ENCODE measurements at regions not wholly inside any gene's neighbourhood (a gene's known extent, or its start where the extent isn't known, plus 50 kb on each side); places are given as distances from the start of the nearest gene placed in this dataset.
"Not testable (repeated sequence)": the region's sequence is repeated elsewhere in the genome, so short reads cannot be mapped to it uniquely, and the experiment has no call there.

GRCh38 chr7:67496589-67496988 lies 500.0 kb downstream of the TYW1 start:
- H3K36me3 ChIP-seq = no peaks in the 10 kb centered on the region
- no peaks in the 10 kb centered on the region for H3K9me3 ChIP-seq (ENCODE audit: severe bottlenecking)
- H3K27ac ChIP-seq = no peak overlapping the region
- H3K4me3 ChIP-seq (ENCODE audit: low read depth, low read length) = no peak overlapping the region
- TF ChIP-seq CTCF (IDR thresholded peaks at IDR 0.05; ENCODE audit: low read depth, low read length) = no peak
- no peak for DNase-seq
- H3K27me3 ChIP-seq (ENCODE audit: insufficient read depth, low read depth, severe bottlenecking) = no peaks in the 10 kb centered on the region

DNA sequence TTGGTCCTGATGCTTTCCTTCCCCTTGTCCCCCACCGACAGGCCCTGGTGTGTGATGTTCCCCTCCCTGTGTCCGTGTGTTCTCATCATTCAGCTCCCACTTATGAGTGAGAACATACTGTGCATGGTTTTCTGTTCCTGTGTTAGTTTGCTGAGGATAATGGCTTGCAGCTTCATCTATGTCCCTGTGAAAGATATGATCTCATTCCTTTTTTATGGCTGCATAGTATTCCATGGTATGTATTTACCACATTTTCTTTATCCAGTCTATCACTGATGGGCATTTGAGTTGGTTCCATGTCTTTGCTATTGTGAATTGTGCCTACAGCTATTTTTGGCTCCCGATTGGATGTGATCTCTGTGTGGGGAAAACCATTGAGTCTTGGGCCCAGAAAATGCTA lies 501.3 kb downstream of the TYW1 start:
- not testable (repeated sequence) for H3K9me3 ChIP-seq (ENCODE audit: severe bottlenecking); H3K4me3 ChIP-seq (ENCODE audit: low read depth, low read length); DNase-seq; H3K36me3 ChIP-seq; H3K27me3 ChIP-seq (ENCODE audit: insufficient read depth, low read depth, severe bottlenecking); H3K27ac ChIP-seq

GRCh38 chr7:67502929-67503328 lies 506.3 kb downstream of the TYW1 start:
- H3K27me3 ChIP-seq (ENCODE audit: insufficient read depth, low read depth, severe bottlenecking) = no peaks in the 10 kb centered on the region
- no peaks in the 10 kb centered on the region for H3K9me3 ChIP-seq (ENCODE audit: severe bottlenecking)
- TF ChIP-seq CTCF (IDR thresholded peaks at IDR 0.05; ENCODE audit: low read depth, low read length) = no peak
- H3K36me3 ChIP-seq = no peaks in the 10 kb centered on the region
- no peak for DNase-seq
- no peak overlapping the region for H3K27ac ChIP-seq
- no peak overlapping the region for H3K4me3 ChIP-seq (ENCODE audit: low read depth, low read length)

DNA sequence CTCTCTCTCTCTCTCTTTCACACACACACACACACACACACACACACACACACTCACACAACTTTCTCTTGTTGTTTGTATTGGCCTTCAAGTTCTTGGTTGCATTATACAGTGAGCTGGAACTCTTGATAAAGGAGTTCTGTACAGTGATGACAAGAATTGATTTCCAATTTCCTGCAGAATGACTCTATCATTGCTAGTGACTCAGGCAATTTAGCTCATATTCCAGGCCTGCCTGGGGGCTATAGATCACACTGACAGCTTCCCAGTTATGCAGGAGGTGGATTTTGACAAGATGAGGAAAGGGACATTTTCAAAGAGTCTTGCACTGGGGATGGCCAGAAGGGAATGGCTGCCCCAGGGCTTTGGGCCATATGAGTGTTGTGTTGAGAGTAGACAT lies 508.8 kb downstream of the TYW1 start:
- Histone ChIP-seq H3K4me3 (ENCODE audit: low read depth, low read length) (no peak overlapping the region), H3K36me3 (no peaks in the 10 kb centered on the region), H3K27ac (no peak overlapping the region), H3K9me3 (ENCODE audit: severe bottlenecking) (no peaks in the 10 kb centered on the region), H3K27me3 (ENCODE audit: insufficient read depth, low read depth, severe bottlenecking) (no peaks in the 10 kb centered on the region)
- no peak for TF ChIP-seq CTCF (IDR thresholded peaks at IDR 0.05; ENCODE audit: low read depth, low read length)
- DNase-seq = no peak

DNA sequence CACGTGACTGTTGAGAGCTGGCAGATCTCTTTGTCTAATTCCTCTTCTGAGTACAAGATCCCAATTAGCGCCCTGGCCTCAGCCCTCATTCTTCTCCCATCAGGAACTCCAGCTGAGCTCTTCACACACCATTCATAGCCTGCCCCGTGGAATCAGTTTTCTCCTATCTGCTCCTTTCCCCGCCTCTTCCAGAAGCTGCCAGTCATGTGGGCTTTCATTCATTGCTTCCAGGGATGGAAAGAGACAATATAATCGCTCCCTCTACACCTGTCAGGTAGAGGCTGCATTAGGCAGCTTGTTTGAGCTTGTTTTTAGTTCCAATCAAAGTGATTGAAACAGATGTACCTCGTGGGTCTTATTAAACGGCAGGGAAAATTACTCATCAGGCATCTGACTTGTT lies 515.8 kb downstream of the TYW1 start:
- Histone ChIP-seq H3K36me3 (no peaks in the 10 kb centered on the region), H3K27ac (no peak overlapping the region), H3K9me3 (ENCODE audit: severe bottlenecking) (no peaks in the 10 kb centered on the region), H3K4me3 (ENCODE audit: low read depth, low read length) (no peak overlapping the region), H3K27me3 (ENCODE audit: insufficient read depth, low read depth, severe bottlenecking) (no peaks in the 10 kb centered on the region)
- DNase-seq = peak; percentile 15
- TF ChIP-seq CTCF (IDR thresholded peaks at IDR 0.05; ENCODE audit: low read depth, low read length) = no peak

DNA sequence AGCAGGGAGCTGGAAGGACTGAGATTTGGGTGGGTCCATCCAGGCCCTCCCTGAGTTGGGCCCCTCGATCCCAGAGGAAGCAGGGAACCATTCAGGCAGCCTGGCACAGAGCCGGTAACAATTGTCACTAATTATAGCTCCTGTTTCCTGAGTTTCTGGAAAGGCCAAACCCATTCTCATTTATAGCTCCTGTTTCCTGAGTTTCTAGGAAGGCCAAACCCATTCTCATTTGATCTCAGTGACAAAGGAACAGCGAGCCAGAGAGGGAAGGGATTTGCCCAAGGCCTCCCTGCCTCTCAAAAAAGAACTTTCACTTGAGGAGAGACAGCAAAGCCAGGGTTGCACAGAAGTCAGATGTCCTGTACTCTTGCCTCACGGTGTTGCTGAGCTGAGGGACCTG lies 521.9 kb downstream of the TYW1 start:
- no peak for TF ChIP-seq CTCF (IDR thresholded peaks at IDR 0.05; ENCODE audit: low read depth, low read length)
- no peak for DNase-seq

More for the DNA sequence above, 521.9 kb downstream of the TYW1 start:
- Histone ChIP-seq H3K27me3 (ENCODE audit: insufficient read depth, low read depth, severe bottlenecking) (no peaks in the 10 kb centered on the region), H3K36me3 (no peaks in the 10 kb centered on the region), H3K4me3 (ENCODE audit: low read depth, low read length) (no peak overlapping the region), H3K9me3 (ENCODE audit: severe bottlenecking) (no peaks in the 10 kb centered on the region), H3K27ac (no peak overlapping the region)
